Astrocyte (in vitro differentiated cells and primary cell): ENCODE measurements at regions not wholly inside any gene's neighbourhood (a gene's known extent, or its start where the extent isn't known, plus 50 kb on each side); places are given as distances from the start of the nearest gene placed in this dataset.

Experiments
- DNase-seq: peaks from one replicate; pipeline ENCODE4 v3.0.0-alpha.2; 2010; ENCODE audit warnings: low read depth
- FAIRE-seq: peaks from 2 replicates; lab custom pipeline; 2011; peaks lifted over from hg19 to GRCh38; lab: Jason Lieb, UNC
- H2AFZ ChIP-seq: 2 replicates; pipeline ENCODE4 v1.6.0; 2012; ENCODE audit warnings: low read depth, low read length, inconsistent platforms
- H3K27ac ChIP-seq: 2 replicates; pipeline ENCODE4 v1.5.1; 2011; ENCODE audit warnings: low read depth, low read length, inconsistent platforms
- H3K27me3 ChIP-seq: 2 replicates; pipeline ENCODE4 v1.6.0; 2011; ENCODE audit warnings: low read length, inconsistent platforms; ENCODE audit not compliant: insufficient read depth
- H3K36me3 ChIP-seq: 2 replicates; pipeline ENCODE4 v1.5.1; 2011; ENCODE audit warnings: low read length, inconsistent platforms; ENCODE audit not compliant: insufficient read depth
- H3K4me1 ChIP-seq: 2 replicates; pipeline ENCODE4 v1.5.1; 2011; ENCODE audit warnings: low read length, inconsistent platforms; ENCODE audit not compliant: insufficient read depth
- H3K4me2 ChIP-seq: 2 replicates; pipeline ENCODE4 v1.6.0; 2012; ENCODE audit warnings: low read length, inconsistent platforms
- H3K4me3 ChIP-seq: 2 replicates; pipeline ENCODE4 v1.5.1; 2011; ENCODE audit warnings: low read depth, mild to moderate bottlenecking, low read length, inconsistent platforms; ENCODE audit not compliant: insufficient read depth
- H3K79me2 ChIP-seq: 2 replicates; pipeline ENCODE4 v1.6.0; 2012; ENCODE audit warnings: mild to moderate bottlenecking, low read length, inconsistent platforms; ENCODE audit not compliant: insufficient read depth
- H3K9ac ChIP-seq: 2 replicates; pipeline ENCODE4 v1.6.0; 2012; ENCODE audit warnings: mild to moderate bottlenecking, low read length, inconsistent platforms
- H3K9me3 ChIP-seq: 2 replicates; pipeline ENCODE4 v1.5.1; 2012; ENCODE audit warnings: low read depth, mild to moderate bottlenecking, low read length, inconsistent platforms; ENCODE audit not compliant: insufficient read depth
- H4K20me1 ChIP-seq: 2 replicates; pipeline ENCODE4 v1.6.0; 2012; ENCODE audit warnings: low read length, inconsistent platforms; ENCODE audit not compliant: insufficient read depth
- H3K27ac Mint-ChIP-seq: one replicate; pipeline ENCODE4 v1.8.0; 2021; ENCODE audit warnings: mild to moderate bottlenecking, mixed read lengths; ENCODE audit not compliant: unreplicated experiment
- H3K27me3 Mint-ChIP-seq: one replicate; pipeline ENCODE4 v1.8.0; 2021; ENCODE audit warnings: low read depth, mixed read lengths; ENCODE audit not compliant: unreplicated experiment
- H3K36me3 Mint-ChIP-seq: one replicate; pipeline ENCODE4 v1.8.0; 2021; ENCODE audit warnings: low read depth, mixed read lengths; ENCODE audit not compliant: unreplicated experiment
- H3K4me1 Mint-ChIP-seq: one replicate; pipeline ENCODE4 v1.8.0; 2021; ENCODE audit warnings: low read depth, mixed read lengths; ENCODE audit not compliant: unreplicated experiment
- H3K4me3 Mint-ChIP-seq: one replicate; pipeline ENCODE4 v1.8.0; 2021; ENCODE audit warnings: mild to moderate bottlenecking, moderate library complexity, mixed read lengths; ENCODE audit not compliant: unreplicated experiment
- H3K9me3 Mint-ChIP-seq: one replicate; pipeline ENCODE4 v1.8.0; 2021; ENCODE audit warnings: mild to moderate bottlenecking, mixed read lengths; ENCODE audit not compliant: unreplicated experiment
- EZH2 ChIP-seq: IDR thresholded peaks from 2 replicates; pipeline ENCODE4 v1.6.1; 2012; ENCODE audit warnings: mild to moderate bottlenecking, low read length, inconsistent platforms; ENCODE audit not compliant: insufficient read depth
- TF ChIP-seq, protein P1 (sequence below): IDR thresholded peaks from 2 replicates; pipeline ENCODE4 v1.5.1; 2011; ENCODE audit warnings: low read depth, mild to moderate bottlenecking, inconsistent platforms, low read length, moderate library complexity; ENCODE audit not compliant: insufficient read depth

DNA sequence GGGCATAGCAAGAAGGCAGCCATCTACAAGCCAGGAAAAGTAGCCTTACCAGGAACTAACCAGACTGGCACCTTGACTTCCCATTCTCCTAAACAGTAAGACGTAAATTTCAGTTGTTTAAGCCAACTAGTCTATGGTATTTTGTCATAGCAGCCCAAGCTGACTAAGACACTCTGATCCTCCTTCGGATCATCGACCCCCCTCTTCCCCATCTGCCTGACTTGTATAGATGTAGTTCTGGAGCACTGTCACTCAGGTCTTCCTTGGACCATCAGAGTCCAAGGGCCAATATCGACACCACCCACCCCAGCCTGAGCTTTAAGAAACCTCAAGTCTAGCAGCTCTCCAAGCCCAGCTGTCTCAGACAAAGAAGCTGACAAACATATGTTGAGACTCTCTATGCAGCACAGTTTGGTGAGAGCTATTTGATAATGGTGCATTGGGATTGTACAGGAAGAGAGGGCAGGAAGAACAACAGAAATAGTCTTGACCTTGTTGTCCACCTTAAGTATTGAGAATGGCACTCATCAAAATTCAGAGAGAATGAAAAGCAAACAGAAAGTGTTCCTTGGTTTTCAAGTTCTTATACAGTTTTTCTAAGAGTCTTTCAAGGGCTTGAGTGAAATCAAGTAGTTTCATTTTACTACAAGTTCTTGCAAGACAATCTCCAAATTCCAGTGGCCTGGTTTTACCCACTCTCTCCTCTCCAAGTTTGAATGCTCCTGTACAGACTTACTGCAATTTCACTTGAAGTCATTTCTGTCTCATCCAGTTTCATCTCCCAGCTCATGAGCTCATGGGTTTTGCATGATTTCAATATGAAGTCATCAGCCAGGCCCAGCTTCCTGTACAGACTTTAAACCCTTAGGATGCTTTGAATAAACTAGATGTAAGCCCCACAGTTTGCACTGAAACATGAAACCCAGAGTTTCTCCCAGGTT lies 122.3 kb upstream of the RAI14 start:
- Histone ChIP-seq H3K79me2 (no peaks in the 10 kb centered on the region), H3K27ac (peak overlapping the region; percentile 94), H3K36me3 (no peaks in the 10 kb centered on the region), H3K9me3 (no peaks in the 10 kb centered on the region), H2AFZ (peak overlapping the region; percentile 11), H3K4me2 (peak overlapping the region; percentile 63), H4K20me1 (no peaks in the 10 kb centered on the region), H3K9ac (peak overlapping the region; percentile 67), H3K4me3 (no peak overlapping the region), H3K4me1 (peaks cover 38% of the 10 kb centered on the region), H3K27me3 (no peaks in the 10 kb centered on the region)
- peak; percentile 95 for DNase-seq
- FAIRE-seq: peak; percentile 55
- H3K4me1 Mint-ChIP-seq: peaks cover 36% of the 10 kb centered on the region
- no peaks in the 10 kb centered on the region for H3K27me3 Mint-ChIP-seq
- no peak for TF ChIP-seq EZH2
- TF ChIP-seq, protein P1, sequence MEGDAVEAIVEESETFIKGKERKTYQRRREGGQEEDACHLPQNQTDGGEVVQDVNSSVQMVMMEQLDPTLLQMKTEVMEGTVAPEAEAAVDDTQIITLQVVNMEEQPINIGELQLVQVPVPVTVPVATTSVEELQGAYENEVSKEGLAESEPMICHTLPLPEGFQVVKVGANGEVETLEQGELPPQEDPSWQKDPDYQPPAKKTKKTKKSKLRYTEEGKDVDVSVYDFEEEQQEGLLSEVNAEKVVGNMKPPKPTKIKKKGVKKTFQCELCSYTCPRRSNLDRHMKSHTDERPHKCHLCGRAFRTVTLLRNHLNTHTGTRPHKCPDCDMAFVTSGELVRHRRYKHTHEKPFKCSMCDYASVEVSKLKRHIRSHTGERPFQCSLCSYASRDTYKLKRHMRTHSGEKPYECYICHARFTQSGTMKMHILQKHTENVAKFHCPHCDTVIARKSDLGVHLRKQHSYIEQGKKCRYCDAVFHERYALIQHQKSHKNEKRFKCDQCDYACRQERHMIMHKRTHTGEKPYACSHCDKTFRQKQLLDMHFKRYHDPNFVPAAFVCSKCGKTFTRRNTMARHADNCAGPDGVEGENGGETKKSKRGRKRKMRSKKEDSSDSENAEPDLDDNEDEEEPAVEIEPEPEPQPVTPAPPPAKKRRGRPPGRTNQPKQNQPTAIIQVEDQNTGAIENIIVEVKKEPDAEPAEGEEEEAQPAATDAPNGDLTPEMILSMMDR: no peak
- no peaks in the 10 kb centered on the region for H3K9me3 Mint-ChIP-seq
- H3K27ac Mint-ChIP-seq: peak overlapping the region; percentile 100
- peak overlapping the region; percentile 36 for H3K4me3 Mint-ChIP-seq
- no peaks in the 10 kb centered on the region for H3K36me3 Mint-ChIP-seq

DNA sequence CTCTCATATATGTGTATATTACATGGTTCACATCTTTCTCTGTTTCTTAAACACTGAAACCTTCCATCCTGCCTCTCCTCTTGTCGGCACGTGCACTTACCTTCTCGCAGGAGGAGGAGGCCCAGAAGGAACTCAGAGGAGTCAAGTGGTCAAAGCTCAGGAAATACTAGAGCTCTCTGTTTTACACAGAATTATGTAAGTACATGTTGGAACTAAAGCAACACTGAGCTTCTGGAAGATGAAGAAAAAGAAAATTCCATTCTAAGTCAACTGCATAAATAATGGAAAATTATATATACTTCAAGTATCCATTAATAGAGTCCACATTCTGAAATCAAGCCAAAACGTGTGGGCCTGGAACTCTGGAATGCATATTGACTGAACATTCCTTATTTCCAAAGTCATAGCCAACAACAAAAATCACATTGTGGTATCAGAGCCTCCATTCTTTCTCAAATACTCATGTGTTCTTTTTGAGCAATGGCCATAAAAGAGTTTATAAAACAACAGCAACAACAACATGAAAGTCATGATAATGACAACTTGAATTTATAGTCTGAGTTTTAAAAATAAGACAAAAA lies 121.5 kb upstream of the RAI14 start:
- H4K20me1 ChIP-seq: no peaks in the 10 kb centered on the region
- TF ChIP-seq EZH2: no peak
- TF ChIP-seq, protein P1: no peak
- FAIRE-seq (peak; percentile 77), DNase-seq (peak; percentile 96)
- H3K27me3 ChIP-seq: no peaks in the 10 kb centered on the region
- no peak overlapping the region for H2AFZ ChIP-seq
- H3K4me3 ChIP-seq: no peak overlapping the region
- H3K27ac ChIP-seq: peak overlapping the region; percentile 94
- no peaks in the 10 kb centered on the region for H3K36me3 ChIP-seq
- H3K27me3 Mint-ChIP-seq: no peaks in the 10 kb centered on the region
- no peaks in the 10 kb centered on the region for H3K9me3 Mint-ChIP-seq
- no peaks in the 10 kb centered on the region for H3K79me2 ChIP-seq
- no peaks in the 10 kb centered on the region for H3K9me3 ChIP-seq
- H3K4me3 Mint-ChIP-seq: no peak overlapping the region
- H3K36me3 Mint-ChIP-seq: no peaks in the 10 kb centered on the region
- H3K4me1 Mint-ChIP-seq: peaks cover 36% of the 10 kb centered on the region
- H3K4me1 ChIP-seq: peaks cover 38% of the 10 kb centered on the region
- peak overlapping the region; percentile 67 for H3K9ac ChIP-seq
- H3K27ac Mint-ChIP-seq: peak overlapping the region; percentile 100
- peak overlapping the region; percentile 63 for H3K4me2 ChIP-seq
